NOMO-1 treated with DMSO at 0.1 percent for 48 hours (cell line): ENCODE measurements at regions not wholly inside any gene's neighbourhood (a gene's known extent, or its start where the extent isn't known, plus 50 kb on each side); places are given as distances from the start of the nearest gene placed in this dataset.

ENCODE experiments used
- DNase-seq: peaks from one replicate; lab custom pipeline; 2025; ENCODE audit not compliant: unreplicated experiment; lab: John Stamatoyannopoulos, UW

DNA sequence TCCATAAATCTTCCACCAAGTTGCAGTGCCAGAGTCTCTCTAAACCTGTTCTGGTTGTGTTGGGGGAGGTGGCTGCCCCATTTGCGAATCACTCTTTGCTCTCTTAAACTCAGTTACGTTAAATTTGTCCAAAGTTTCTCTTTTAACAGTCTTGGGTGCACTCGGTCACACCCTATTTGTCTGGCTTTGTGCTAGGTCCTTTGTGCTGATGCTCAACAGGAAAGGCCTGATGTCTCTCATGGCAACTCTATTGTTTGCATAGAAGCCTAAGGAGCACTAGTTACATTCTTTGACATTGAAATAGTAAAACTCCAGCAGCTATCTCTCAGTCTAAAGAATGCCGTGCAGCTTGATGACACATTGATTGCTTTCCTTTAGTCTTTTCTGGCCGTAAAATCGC, 105.1 kb downstream of the TRMT11 start:
- DNase-seq = no peak

DNA sequence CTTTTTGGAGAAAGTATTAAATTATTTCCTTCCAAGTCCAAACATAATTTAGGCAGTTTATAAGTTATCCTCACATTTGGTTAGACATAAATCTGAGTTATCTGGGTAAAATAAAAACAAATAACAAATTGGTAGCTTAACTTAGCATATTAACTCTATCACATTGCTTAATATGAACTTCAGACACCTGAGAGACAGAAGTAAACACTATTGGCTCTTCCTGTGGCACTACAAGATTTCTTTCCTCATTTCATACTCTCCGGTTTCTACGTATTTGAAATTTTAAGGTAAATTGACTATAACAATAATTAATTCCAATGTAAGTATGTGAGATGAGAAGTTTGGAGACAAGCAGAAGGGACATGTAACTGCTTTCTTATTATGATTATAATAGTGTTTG, 106.8 kb downstream of the TRMT11 start:
- no peak for DNase-seq

- DNase-seq = no peak
These were observed 108.1 kb downstream of the TRMT11 start for GRCh38 chr6:126094411-126094810.

DNA sequence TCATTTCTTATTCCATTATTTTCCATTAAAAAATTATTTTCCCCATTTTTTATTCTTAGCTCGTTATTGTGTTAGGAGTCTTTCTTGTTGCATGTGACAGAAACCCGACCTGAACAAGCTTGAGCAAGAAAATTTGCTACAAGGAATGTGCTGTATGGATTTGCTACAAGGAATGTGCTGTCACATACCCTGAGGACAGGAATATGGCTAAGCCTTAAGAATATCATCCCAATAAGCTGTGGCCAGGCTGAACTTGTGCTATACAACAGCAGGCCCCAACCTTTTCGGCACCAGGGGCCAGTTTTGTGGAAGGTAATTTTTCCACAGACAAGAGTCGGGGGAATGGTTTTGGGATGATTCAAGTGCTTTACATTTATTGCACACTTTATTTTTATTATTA, 114.0 kb downstream of the TRMT11 start:
- DNase-seq = no peak

DNA sequence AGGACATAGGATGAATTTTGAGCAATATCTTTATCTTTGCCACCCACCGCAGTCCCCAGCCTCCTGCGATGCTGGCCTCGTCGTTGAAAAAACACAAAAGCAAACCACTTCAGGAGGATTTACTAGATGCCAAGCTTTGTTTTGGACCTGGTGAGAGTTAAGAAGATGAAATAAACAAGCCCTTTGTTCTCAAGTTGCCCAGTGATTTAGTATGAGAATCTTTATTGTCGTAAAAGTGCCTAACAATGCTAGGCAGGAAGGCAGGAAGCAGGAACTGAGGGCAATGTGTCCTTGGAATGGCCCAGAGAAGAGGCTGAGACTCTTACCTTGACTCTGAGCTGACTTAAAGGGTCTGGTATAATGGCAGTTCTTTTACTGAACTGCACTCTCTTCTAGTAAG, 116.0 kb downstream of the TRMT11 start:
- DNase-seq = no peak

- no peak for DNase-seq
These were observed 117.7 kb downstream of the TRMT11 start for GRCh38 chr6:126103993-126104392.

GRCh38 chr6:126107475-126108166, 121.3 kb downstream of the TRMT11 start:
- DNase-seq = no peak

- DNase-seq = no peak
These were observed 124.4 kb downstream of the TRMT11 start for GRCh38 chr6:126110512-126111270.

DNA sequence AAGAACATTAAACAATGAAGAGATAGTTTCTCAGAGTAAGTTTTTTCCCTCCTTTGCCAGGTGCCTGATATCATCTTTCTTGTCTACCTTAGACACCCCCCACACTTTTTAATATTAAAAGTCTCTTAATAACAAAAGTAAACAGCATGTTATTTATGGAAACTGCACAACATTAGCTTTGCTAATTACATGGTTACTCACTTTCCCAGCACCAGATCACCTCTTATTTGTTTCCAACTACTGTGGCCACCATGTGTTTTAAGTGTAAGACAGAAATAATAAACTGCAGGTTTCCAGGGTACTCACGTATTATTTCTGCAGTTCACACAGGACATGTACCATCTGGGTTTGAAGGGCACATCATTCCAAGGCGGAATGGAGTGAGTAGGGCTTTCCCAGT, 125.0 kb downstream of the TRMT11 start:
- DNase-seq = no peak

DNA sequence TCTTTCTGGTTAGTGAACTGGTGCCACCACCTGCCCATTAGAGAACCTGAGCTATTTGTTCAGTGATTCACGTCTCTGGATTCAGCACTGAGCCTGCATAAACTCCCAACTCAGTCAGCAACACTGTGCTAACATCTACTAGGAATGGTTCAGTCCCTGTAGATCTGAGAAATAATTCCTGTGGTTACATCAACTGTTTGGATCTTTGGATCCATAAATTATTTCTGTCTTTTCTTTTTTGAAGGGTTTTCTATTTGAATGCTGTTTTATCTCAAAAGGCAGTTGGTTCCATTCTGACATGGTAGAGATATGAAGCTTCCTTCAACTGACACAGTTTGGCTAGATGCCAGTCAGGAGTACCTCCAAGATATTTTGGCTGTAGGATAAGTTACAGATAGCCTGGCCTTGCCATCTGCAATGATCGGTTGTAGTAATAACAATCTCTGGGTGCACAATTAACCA, 125.9 kb downstream of the TRMT11 start:
- no peak for DNase-seq

DNA sequence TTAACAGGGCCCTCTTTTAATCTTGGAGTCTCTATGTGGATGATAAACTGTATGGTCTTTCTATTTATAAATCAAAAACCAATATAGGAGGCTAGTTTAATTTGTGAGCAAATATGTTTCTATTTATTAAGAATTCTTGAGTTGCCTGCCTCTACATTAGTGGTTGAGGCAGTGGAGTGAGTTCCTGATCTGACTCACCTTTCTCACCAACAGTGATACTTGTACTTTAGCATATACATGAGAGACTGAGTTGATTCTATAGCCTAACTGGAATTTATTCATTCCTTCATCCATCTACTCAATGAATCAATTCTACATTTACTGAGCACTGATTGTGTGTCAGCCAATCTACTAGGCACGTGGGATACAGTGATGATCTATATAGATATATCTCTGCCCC, 126.9 kb downstream of the TRMT11 start:
- DNase-seq = no peak

DNA sequence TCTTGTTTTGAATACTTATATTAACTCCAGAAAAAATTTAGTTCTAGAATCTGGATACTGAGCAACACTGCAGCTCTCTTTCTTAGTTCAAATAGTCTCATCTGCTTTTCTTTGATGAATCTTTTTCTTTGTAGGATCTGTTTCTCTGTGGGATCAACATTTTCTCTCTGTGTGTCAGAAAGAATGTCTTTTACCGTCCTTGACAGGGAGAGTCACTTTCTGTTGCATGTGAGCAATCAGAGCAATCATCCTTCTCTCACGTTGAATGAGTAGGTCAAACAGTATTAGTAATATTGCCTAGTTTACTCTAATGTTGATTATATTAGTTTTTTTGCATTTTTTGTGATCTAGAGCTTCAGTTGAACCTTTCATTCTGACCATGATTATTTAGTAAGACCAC, 130.9 kb downstream of the TRMT11 start:
- DNase-seq = no peak

DNA sequence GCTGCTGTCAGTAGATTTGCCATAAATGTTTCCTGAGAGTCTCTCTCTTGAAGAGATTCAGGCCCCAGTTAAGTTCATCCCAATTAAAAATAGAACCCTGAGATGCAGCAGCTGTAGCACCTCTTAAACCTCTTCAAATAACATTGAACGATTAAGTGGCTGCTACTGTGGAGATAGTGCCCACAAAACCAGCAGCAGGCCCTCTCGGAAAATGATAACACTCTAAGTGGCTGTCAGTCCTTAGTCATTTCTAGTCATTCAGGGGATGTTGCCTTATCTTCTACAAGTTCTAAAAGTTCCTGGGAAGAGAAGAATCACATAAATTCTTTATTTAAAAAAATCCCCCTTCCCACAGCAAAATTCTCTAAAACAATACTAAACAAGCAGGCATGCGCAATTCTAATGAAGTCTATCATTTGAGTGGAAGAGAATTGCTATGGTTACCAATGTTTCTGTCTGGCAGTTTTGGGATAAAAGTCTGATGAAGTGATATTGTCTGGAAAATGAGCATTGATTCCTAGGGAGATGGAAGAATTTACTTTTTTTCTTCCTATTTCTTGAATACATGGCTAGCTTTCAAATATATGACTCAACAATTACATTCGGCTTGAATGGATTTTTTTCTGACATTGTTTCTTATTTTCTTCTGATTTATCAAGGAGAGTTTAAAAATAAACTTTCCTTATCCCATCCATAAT, 131.9 kb downstream of the TRMT11 start:
- no peak for DNase-seq

DNA sequence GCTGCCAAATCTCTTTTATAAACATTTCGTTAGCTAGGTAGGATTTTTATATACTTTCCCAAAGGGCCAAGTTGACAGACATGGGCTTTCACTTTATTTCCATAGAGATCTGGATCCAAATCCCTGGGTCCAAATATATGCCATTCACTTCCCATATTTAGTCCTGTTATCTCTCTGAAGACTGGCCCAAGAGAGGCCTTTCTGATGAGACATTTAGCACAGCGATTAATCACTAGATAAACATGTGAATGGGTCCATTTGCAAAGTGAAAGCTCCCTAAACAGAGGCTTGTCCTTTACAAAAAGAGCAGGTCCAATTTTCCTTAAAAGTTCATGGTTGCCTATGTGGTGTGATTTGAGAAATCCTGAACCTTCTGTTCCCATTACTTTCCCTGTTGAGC, 132.6 kb downstream of the TRMT11 start:
- no peak for DNase-seq

DNA sequence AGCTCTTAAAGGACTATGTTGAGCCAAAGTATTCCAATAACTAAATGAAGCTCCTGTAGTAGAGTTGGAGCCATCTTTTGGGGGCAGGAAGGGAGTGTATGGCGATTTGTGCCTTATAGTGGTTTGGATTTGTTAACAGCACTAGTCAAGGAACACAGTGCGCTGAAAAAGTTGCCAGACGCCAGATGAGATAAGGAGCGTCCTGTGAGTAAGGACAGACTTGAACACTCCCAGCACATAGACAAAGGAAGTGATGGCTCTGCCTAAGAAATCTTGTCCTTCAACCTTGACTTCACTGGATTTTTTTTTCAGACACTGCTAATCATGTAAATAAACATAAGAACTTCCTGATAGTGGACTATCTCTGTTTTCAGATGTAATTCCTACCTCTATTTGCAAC, 136.9 kb downstream of the TRMT11 start:
- no peak for DNase-seq

- DNase-seq = no peak
These were observed 141.3 kb downstream of the TRMT11 start for GRCh38 chr6:126127659-126128058.

- DNase-seq = no peak
These were observed 144.9 kb downstream of the TRMT11 start for GRCh38 chr6:126131246-126131645.

GRCh38 chr6:126133984-126134383, 147.6 kb downstream of the TRMT11 start:
- no peak for DNase-seq

DNA sequence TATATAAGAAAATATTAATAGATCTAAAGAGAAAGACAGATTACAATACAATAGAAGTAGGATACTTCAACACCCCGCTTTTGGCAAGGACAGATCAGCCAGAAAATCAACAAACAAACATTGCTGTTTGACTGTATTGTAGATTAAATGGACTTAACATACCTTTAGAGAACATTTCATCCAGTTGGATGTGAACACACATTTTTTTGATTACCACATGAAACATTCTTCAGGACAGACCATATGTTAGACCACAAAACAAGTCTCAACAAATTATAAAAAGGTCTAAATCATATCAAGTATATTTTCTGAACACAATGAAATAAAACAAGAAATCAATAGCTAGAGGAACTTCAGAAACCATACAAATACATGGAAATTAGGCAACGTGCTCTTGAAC, 148.2 kb downstream of the TRMT11 start:
- no peak for DNase-seq

DNA sequence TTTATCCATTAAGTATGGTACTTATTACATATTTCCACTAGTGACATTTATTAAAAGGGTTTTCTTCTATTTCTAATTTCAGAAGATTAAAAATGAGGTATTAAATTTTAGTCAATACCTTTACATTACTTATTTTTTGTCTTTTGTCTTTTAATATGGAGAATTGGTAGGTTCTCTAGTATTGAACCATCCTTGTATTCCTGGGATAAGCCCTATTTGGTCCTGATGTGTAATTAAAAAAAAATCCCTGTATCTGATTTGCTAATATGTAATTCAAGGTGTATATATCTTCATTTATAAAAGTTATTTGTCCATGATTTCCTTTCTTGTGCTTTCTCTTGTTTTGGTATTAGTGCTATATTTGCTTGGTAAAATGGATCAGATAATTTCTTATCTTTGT, 153.7 kb downstream of the TRMT11 start:
- no peak for DNase-seq

- no peak for DNase-seq
These were observed 157.5 kb downstream of the TRMT11 start for GRCh38 chr6:126143761-126144251.

- DNase-seq = no peak
These were observed 159.0 kb downstream of the TRMT11 start for GRCh38 chr6:126145351-126145750.
